Erythroblast (primary cell): ENCODE measurements at regions not wholly inside any gene's neighbourhood (a gene's known extent, or its start where the extent isn't known, plus 50 kb on each side); places are given as distances from the start of the nearest gene placed in this dataset.

Source experiments
- DNase-seq, 2 experiments: peaks; one replicate each; lab custom pipeline; 2025; lab: John Stamatoyannopoulos, UW
- GATA1 ChIP-seq: IDR thresholded peaks from 2 replicates; pipeline ENCODE4 v1.6.1; 2011; ENCODE audit warnings: low read depth, mild to moderate bottlenecking, control low read depth, low read length, moderate library complexity
- POLR2A ChIP-seq: IDR thresholded peaks from 2 replicates; pipeline ENCODE4 v1.6.1; 2011; ENCODE audit warnings: mild to moderate bottlenecking, low read length

DNA sequence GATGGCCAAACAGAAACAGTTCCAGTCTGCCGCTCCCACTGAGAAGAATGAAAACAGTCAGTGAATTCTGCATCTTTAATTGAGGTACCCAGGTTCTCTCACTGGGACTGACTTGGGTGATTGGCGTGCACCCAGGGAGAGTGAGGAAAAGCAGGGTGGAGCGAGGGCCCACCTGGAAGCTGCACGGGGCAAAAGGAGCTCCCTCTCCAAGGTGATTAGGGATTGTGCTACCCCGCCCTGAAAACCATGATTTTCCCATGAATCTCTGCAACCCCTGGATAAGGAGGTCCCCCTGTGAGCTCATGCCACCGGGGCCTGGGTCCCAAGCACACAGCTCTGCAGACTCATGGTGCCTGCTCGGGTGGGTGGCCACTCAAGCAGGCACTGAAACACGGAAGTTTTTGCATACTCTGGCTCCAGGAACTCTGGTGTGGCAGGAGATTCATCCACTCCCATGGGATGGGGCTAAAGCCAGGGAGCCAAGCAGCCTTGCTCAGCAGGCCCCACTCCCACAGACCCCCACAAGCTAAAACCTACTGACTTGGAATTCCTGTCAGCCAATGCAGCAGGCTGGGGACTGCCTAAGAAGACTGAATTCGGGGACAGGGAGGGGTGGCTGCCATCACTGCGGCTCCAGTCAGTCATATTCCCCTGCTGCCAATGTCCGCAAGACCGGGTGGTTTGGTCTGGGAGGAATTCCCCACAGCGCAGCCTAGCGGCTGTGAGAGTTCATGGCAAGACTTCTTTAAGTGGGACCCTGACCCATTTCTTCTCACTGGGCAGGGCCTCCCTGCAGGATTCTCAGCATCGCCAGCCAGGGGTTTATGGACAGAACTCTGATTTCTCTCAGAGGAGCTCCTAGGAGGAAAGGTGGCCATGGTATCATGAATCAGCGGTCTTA is 652.2 kb upstream of the RGMB start:
- DNase-seq, result no peak

DNA sequence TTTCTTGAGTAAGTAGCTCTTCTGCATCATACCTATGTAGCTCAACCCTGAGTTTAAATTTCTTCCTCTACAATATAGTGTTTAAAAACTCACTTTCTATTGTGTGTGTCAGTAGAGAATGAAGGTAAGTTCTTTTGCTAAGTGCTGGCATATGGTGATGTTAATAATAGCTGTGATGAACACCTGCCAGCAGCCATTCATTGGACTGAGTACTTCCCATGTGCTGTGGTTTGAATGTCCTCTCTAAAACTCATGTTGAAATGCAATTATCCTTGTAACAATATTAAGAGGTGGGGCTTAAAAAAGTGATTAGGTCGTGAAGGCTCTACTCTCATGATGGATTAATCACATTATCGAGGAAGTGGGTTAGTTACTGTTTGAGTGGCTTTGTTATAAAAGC is 645.2 kb upstream of the RGMB start:
- no peak for TF ChIP-seq GATA1
- no peak for DNase-seq

More for the DNA sequence above, 652.2 kb upstream of the RGMB start:
- TF ChIP-seq GATA1 (no peak), POLR2A (no peak)

DNA sequence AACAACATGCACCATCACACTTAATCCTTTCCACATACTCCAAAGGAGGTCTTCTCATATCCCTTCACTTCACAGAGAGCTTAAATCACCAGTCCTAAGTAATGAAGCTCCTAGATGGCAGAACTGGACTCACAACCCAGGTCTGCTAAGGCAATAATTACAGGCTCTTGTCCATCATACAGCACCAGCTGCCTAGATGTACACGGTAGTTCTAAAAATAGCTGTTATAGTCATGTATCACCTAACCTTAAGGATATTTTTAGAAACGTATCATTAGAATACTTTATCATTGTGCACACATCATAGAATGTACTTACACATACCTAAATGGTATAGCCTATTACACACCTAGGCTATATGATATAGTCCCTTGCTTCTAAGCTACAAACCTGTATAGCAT is 644.6 kb upstream of the RGMB start:
- no peak for DNase-seq
- TF ChIP-seq GATA1 (no peak), POLR2A (no peak)

DNA sequence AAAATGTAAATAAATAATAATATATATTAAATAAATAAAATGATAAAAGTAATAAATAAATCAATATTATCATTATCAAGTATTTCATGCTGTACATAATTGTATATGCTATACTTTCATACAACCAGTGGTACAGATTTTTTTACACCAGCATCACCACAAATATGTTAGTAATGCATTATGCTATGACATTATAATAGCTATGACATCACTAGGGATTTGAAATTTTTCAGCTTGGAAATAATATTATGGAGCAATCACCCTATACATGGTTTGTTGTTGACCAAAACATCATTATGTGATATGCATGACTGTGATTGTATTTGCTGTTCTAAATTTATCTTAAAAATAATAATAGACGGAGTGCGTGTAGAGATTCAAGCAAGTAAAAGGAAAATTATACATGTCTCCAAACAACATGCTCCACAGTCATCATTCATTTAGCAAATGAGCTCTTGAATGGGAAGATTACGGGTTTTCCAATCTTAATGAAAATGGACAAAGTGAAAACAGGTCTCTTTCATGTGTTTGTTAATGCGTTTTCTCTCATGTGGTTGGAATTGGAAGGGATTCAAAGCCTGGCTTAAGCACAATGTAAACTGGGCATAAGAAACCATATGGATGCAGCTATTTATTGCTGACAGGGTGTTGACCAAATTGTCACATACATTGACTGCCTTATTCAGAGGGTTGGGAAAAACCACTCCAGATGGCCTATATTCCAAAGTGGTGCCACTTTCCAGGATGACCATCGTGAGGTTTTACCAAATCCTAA is 643.0 kb upstream of the RGMB start:
- no peak for DNase-seq
- TF ChIP-seq GATA1, result no peak
- no peak for TF ChIP-seq POLR2A

DNA sequence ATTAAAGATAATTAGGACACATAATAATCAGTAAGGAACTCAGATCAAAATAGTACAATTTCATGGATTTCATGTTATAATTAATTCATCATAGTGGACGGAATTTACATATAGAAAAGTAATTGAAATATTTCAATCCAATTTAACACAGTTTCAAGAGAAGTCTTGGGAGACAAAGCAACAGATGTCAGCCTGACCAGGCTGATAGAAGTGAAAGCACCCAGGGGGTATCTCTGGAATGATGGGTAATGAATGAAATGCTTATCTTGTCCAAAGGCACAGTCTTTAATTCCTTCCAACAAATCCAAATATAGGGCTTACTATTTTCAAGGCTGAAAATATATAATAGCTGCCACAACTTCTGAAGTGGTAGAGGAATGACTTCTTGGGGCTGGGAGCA is 629.3 kb upstream of the RGMB start:
- no peak for DNase-seq
- no peak for TF ChIP-seq POLR2A
- no peak for TF ChIP-seq GATA1

DNA sequence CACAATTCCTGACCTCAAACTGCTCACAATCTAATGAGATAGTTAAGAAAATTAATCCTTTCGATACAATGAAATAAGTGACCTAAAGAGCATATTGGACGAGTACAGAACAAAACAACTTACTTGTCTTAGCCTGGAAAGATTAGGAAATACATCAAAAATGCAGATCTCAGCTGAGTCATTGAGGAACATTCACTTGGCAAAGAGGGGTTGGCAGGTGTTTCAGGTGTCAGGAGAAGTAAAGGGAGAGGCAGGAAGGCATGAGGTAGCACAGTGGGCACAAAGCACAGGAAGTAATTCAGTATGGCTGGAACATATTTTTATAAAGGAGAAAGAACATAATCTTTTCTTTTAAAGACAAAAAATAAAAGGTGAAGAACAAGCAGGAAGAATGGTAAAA is 628.8 kb upstream of the RGMB start:
- no peak for TF ChIP-seq POLR2A
- TF ChIP-seq GATA1, result no peak

DNA sequence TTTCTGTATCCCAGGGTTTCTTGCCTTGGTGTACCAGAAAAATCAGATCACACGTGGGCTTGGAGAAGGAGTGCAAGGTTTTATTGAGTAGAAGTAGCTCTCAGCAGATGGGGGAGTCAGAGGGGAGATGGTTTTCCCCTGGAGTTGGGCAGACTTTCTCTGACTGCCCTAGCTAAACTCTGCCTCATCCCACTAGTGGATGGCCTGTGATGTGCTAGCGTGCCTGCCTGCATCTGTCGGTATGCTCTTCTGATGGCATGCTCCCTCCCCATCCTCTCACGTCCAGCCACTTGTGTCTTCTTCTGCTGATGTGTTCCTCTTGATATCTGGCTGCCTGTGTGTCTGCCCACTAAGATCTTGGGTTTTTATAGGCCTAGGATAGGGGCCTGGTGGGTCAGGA is 616.1 kb upstream of the RGMB start:
- TF ChIP-seq GATA1 (no peak), POLR2A (no peak)

More for the DNA sequence above, 628.8 kb upstream of the RGMB start:
- DNase-seq, result no peak

DNA sequence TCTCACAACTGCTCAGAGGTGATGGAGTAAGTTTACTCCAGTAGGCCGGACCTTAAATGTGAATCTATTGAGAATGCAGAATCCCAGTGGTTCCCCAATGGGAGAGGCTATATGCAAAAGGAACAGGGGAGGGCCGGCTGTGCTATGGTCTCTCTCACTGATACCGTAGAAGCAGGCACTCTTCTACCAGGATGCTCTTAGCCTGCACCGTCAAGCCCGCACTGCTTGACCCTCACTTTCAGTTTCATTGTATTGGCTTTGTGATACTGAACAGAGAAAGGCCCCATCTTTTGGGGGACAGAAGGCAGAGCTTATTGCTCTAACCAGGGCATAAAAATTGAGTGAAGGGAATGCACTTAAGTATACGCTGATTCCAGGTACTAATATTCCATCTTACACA is 615.0 kb upstream of the RGMB start:
- TF ChIP-seq GATA1 (no peak), POLR2A (no peak)
- DNase-seq, result no peak

More for the DNA sequence above, 616.1 kb upstream of the RGMB start:
- no peak for DNase-seq

DNA sequence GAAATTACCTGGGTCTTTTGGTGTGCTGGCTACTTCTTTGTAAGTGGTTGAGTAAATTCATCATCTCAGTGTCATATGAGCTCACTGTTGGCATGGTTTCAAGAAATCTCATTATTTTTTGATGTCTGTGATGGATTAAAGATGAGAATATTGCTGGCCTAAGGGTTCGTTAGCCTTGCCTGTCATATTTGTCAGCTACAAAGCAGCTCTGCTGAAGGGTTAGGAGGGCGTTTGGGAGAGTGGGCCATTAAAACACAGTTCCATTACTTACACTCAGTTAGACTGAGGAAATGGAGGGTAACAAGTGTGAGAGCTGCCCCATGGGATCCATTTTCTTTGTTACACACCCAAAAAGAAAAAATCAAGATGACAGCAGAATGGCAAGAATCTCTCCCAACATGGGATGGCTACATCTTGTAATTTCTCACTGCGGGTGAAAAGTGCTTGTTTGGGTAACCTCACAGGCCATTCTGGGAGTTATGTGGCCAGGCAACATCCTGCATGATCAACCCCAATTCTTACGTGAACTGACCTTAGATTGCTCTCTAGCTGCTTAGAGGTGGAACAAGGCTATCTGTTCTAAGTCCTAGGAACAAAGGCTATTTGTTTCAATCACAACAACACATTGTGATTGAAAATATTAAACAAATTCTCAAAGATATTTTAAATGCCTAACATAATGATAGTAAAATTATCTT is 609.5 kb upstream of the RGMB start:
- DNase-seq, result no peak
- TF ChIP-seq POLR2A (no peak), GATA1 (no peak)

DNA sequence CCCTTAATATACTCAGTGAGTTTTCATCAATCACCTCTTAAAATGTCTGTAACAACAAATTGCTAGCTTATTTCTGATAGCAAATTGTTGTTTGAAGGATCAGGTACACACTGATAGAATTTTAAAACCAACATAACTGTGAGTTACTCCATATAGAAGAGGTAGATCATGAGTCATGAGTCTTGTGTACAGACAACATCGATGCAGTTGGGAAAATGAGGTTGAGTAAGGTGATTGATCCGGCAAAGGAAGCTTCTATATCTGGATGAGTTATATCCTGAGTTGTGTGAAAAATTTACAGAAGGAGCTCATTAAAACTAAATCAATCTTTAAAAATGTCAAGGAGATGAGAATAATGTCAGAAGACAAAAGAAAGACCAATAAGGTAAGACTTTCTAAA is 604.6 kb upstream of the RGMB start:
- TF ChIP-seq POLR2A, result no peak
- no peak for TF ChIP-seq GATA1
- DNase-seq, result no peak

DNA sequence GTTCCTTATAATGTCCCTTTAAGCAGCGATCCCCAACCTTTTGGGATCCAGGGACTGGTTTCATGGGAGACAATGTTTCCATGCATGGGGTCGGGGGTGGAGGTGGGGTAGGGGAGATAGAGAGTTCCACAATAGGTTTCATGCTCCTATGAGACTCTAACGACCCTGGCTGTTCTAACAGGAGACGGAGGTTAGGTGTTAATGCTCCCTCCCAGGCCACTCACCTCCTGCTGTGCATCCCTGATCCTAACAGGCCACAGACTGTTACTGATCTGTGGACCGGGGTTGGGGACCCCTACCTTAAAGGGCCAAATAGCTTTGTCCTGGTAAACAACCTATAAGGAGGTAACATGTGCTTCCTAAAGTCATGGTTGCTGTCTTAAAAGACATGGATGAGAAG is 602.5 kb upstream of the RGMB start:
- DNase-seq, result no peak
- TF ChIP-seq POLR2A (no peak), GATA1 (no peak)

DNA sequence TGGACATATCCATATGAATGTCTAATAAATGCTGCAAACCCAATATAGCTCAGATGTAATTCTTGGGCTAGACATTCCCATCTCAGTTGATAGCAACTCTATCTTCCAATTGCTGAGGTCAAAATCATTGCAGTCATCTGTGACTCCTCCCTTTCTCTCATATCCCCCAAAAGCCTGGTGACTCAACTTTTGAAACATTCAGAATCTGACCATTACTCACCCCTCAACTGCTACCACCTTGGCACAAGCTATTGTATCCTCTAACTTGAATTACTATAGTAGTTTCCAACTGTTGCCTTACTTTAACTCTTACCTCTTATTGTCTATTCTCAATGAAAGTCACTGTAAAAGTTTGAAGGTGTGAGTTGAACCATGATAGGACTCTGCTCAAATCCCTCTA is 600.1 kb upstream of the RGMB start:
- DNase-seq, result no peak
- TF ChIP-seq POLR2A (no peak), GATA1 (no peak)

DNA sequence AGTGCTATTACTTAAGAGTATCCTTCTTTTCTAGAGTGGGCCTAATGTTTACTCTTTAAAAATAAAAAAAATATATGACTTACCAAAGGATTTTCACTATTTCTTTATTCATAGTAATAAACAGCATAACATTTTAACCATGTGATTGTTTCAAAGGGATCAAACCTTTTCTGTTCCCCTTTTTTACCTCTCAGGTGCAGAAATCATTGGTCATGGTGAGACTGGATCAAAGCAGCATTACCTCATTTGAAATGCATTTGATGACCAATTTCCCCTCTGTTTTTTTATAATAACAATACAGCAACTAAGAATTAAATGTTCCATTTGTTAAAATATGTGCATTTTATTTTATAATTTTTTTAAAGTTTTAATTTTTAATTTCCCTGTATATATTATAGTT is 598.0 kb upstream of the RGMB start:
- TF ChIP-seq POLR2A (no peak), GATA1 (no peak)
- DNase-seq, result no peak
